HG03175 (cell line): ENCODE measurements at regions not wholly inside any gene's neighbourhood (a gene's known extent, or its start where the extent isn't known, plus 50 kb on each side); places are given as distances from the start of the nearest gene placed in this dataset.

ENCODE experiments used
- ATAC-seq: cut with Tn5 transposase; IDR thresholded peaks from one replicate; pipeline ENCODE4 v1.9.1; 2021; ENCODE audit warnings: mild to moderate bottlenecking, moderate library complexity; ENCODE audit not compliant: unreplicated experiment

DNA sequence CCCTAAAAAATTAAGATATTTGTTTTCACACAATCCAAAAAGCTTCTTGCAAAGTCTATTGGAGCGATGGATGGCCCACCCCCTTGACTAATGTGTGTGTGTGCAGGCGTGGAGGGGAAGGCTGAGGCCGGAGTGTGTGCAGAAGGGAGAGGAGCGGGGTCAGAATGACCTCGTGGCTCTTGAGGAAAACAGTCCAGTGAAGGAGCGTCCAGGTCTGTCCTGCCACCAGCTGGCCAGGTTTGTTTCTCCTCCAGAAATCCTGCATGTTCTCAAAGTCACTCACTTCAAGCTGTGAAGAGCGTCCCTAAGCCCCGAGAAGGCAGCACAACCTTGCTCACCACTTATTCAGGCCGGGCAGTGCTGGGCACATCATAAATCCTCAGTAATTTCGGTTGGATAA lies 69.5 kb upstream of the SSX2IP start:
- ATAC-seq, result no peak

DNA sequence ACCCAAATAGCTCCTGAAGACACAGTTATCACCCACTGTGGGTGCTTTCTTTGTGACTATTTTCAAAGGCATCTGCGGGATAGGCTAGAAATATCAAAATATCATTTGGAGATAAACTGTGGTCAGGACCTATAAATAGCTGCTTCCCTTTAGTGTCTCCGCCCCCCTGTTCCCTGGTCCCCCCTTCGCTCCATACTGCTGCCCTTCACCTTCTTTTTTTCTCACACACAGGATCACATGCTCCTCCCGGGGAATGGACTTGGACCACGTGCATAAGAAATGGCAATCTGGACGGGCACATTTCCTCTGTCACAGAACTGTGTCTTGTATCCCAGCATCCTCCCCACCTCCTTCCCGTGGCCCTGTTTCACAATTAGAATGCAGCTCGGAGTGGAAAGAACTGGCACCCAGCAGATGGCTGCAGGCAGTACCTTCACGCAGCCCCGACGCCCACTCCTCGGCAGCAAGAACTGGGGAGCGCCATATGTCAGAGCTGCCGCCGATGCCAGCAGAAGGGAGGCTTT lies 68.8 kb upstream of the SSX2IP start:
- no peak for ATAC-seq

DNA sequence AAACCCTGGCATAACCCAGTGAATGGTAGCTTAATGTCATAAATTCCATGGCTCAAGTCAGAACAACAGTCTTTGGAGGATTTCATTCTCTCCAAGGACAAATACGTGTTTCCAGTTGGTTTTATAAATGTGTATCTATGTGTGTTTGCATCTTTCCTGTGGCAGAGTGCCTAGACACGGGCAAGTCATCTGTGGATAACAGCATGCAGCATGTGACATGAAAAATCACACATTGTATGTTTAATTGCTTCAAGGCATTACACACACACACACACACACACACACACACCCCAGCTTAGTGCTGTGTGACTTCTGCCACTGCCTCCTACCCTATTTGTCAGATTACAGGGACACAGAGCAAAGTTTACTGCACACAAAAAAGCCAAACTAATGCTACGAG lies 68.2 kb upstream of the SSX2IP start:
- ATAC-seq, result no peak

DNA sequence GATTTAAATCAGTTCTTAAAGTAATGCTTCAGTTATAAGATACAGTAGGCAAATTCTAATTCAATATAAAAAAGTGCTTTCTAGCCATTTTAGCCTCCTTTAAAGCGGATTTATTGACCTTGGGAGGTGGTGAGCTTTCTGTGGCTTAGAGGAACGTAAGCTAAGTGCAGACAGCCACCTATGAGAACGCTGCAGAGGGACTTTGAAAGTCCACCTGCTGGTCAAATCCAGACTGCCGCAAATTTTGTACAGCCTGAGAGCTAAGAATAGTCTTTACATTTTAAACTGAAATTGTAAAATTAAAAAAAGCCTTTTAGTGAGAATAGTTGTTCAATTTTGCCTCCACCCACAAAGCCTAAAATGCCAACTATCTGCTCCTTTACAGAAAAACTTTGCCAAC lies 67.0 kb upstream of the SSX2IP start:
- no peak for ATAC-seq

DNA sequence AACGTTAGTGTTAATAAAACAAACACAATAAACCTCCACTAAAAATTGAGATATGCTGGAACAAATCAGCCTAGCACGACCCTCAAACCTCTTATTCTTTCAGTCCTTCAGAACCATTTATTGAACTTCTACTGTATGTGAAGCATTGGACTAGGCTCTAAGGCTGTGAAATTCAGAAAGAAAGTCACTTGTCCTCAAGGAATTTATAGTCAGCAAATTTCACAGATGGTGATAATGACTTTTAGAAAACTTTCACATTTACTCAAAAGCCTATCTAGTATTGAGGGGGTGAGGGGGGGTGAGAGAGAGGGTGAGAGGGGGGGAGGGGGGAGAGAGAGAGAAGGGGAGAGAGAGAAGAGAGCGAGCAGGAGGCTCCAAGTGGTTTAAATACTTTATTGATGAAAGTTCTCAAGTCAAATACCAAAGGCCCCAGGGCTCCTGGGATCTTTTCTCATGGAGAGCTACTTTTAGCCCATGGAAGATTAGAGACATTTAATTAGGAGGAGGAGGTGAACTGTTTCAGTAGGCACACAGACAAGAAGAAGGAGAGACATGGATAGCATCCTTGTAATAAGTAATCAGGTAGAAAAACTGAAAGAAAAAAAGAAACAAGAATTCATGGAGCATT lies 66.3 kb upstream of the SSX2IP start:
- no peak for ATAC-seq

DNA sequence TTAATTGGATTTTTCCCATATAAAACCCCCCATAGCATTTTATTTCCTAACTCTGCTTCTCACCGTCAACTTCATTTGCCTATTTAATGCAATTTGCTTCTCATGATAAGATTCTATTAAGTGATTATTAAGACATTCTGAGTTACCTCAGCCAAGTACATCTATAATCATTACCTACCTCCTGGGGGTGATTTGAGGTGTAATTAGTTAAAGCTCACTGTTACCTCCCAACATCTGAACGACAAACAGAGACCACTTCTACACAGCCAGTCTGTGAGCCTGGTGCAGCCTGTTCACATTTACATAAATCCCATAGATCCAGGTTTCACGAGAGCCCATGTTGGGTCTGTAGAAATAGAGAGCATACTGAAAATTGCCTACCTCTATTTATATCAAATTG lies 65.7 kb upstream of the SSX2IP start:
- ATAC-seq, result no peak

GRCh38 chr1:84755216-84755615 lies 65.0 kb upstream of the SSX2IP start:
- no peak for ATAC-seq

DNA sequence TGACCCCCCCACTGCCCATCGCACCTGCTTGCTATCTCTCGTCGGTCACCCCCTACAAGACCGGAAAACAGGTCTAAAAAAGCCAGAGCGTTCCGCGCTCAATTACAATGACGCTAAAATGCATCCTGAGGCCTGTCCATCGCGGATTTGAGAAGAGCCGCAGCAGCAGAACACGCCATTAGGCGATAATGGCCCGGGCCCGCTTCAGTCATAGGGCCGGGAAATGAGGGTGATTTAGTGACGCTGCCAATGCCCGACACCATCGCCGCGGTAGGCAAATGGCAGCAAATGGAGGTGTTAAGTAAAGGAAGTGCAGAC lies 64.1 kb upstream of the SSX2IP start:
- no peak for ATAC-seq

DNA sequence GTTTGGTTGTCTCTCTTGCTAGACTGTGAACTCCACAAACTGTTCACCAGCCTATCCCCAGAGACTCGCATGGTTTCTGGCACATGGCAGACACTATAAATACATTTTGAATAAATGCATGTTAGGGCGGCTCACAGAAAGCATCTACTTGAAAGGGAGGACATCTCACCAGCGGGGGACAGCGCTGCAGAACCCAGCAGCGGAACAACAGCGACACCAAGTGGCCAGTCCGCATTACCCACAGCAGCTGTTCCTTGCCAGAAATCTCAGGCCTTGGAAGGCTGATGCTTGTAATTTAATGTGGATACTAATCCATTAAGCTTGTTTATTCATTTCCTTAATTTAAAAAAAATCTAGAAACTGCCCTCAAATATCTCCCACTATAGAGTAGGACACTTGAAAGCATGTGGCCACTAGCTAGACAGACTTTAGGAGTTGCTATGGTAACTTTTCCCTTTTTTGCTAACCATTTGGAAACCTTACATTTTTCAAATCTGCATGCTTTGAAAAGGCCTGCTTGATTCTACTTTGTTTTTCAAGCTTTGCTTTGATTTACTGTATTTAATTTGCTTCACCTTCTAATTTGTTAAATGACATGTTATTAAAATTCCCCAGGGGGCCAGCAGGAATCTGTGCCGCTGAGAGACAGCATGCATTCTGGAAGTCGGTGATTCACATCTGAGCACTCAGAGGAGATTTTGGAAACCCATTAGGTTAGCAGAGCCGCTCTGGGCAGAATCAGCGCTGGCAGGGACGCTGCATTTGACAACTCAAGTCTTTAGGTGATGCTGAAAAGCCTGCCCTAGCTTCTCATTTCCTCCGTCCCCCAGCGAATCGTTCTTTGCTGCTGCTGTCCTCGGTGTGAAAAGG lies 63.5 kb upstream of the SSX2IP start:
- ATAC-seq, result peak; percentile 81

DNA sequence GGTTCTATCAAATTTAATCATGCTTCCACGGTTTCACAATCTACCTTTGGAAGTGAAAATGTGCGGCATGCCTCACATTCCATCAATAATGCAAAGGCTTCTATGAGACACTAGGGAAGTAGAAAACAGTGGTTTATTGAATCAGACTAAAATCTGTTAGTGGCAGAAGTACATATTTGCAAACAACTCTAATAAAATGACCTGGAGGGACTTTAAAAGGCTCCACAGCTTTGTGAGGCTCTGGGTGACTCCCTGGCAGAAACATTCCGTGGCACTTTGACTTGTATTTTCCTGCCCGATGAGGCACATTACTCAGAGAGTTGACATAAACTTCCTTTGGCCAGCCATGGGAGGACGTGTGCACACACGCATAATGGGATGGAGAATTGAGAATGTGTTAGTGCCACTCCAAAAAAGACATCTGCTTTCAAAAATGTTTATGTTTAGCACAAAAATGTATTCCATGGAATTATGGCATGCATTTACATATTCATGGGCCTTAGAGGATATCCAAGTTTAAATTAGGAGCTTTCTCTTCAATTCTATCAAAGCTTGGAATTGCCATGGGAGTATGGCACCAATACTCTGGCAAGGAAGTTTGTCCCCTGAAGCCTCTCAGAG lies 60.0 kb upstream of the SSX2IP start:
- no peak for ATAC-seq

DNA sequence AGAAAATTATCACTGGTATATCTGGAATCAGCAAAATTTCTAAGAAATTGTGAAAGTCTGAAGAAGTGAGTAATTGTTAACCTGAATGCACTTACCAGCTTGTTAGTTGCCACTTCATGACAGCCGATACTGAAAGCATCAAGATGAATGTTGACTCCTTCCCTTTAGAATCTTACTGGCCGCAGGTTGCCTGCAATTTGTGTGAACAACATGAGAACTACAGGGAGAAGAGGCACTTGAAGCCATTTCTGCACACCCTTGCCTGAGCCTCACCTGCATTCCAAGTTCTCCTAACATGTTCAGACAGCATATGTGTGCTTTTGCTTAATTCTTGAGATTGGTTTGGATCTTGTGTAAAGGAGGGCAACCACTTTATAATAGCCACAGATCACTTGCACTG lies 59.2 kb upstream of the SSX2IP start:
- ATAC-seq, result no peak

DNA sequence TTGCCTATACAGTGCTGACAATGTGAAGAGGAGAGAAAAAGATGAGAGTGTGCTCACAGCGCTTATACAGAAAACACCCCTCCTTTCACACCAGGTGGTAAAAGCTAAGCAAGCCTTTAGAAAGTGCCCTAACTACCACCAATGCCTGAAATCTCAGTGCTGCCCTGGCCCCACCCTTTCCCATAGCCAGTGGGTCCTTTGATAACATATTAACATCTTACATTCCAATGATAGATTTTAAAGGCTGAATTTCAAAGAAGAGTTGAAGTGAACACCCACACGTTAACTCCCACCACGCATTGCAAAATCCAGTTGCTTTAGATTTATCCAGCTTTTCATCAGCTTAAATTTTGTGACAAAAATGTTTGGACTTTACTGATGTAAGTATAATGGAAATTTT lies 58.1 kb upstream of the SSX2IP start:
- no peak for ATAC-seq

GRCh38 chr1:84745857-84746256 lies 55.6 kb upstream of the SSX2IP start:
- no peak for ATAC-seq

- no peak for ATAC-seq
These were observed 53.6 kb upstream of the SSX2IP start for GRCh38 chr1:84743896-84744295.

GRCh38 chr1:84742653-84743052 lies 52.4 kb upstream of the SSX2IP start:
- no peak for ATAC-seq

- no peak for ATAC-seq
These were observed 49.9 kb upstream of the SSX2IP start for GRCh38 chr1:84740050-84740714.
